Skeletal muscle satellite cell (primary cell): ENCODE measurements at regions not wholly inside any gene's neighbourhood (a gene's known extent, or its start where the extent isn't known, plus 50 kb on each side); places are given as distances from the start of the nearest gene placed in this dataset.
"Not testable (repeated sequence)": the region's sequence is repeated elsewhere in the genome, so short reads cannot be mapped to it uniquely, and the experiment has no call there.

Experiments used
- H3K27me3 ChIP-seq: 2 replicates; pipeline ENCODE4 v1.7.0; 2013; ENCODE audit warnings: low read length; ENCODE audit not compliant: control insufficient read depth, insufficient read depth
- H3K36me3 ChIP-seq: 2 replicates; pipeline ENCODE4 v1.7.0; 2013; ENCODE audit warnings: mild to moderate bottlenecking, control low read depth, low read length; ENCODE audit not compliant: insufficient read depth
- H3K4me1 ChIP-seq: 2 replicates; pipeline ENCODE4 v1.7.0; 2013; ENCODE audit warnings: low read length; ENCODE audit not compliant: control insufficient read depth, insufficient read depth
- H3K4me2 ChIP-seq: 2 replicates; pipeline ENCODE4 v1.7.0; 2013; ENCODE audit warnings: mild to moderate bottlenecking, low read length
- H3K4me3 ChIP-seq: 2 replicates; pipeline ENCODE4 v1.7.0; 2013; ENCODE audit warnings: low read length
- H3K9ac ChIP-seq: 2 replicates; pipeline ENCODE4 v1.7.0; 2013; ENCODE audit warnings: mild to moderate bottlenecking, low read depth, low read length, moderate library complexity
- H3K9me3 ChIP-seq: replicated peaks from 2 replicates; pipeline ENCODE4 v1.7.0; 2013; ENCODE audit warnings: mild to moderate bottlenecking, control low read depth, low read length

GRCh38 chr10:26952094-26952493 is 91.3 kb upstream of the ABI1 start:
- H3K4me2 ChIP-seq = no peak overlapping the region
- H3K36me3 ChIP-seq = no peaks in the 10 kb centered on the region
- no peaks in the 10 kb centered on the region for H3K27me3 ChIP-seq
- no peaks in the 10 kb centered on the region for H3K9me3 ChIP-seq
- no peaks in the 10 kb centered on the region for H3K4me1 ChIP-seq
- H3K9ac ChIP-seq = no peak overlapping the region
- no peak overlapping the region for H3K4me3 ChIP-seq

GRCh38 chr10:26951650-26952049 is 90.9 kb upstream of the ABI1 start:
- H3K9ac ChIP-seq = no peak overlapping the region
- H3K4me3 ChIP-seq = no peak overlapping the region
- H3K36me3 ChIP-seq = no peaks in the 10 kb centered on the region
- H3K27me3 ChIP-seq = no peaks in the 10 kb centered on the region
- H3K4me1 ChIP-seq = no peaks in the 10 kb centered on the region
- H3K4me2 ChIP-seq = no peak overlapping the region
- H3K9me3 ChIP-seq = no peaks in the 10 kb centered on the region

GRCh38 chr10:26950934-26951333 is 90.2 kb upstream of the ABI1 start:
- no peaks in the 10 kb centered on the region for H3K4me1 ChIP-seq
- H3K27me3 ChIP-seq = no peaks in the 10 kb centered on the region
- H3K36me3 ChIP-seq = no peaks in the 10 kb centered on the region
- no peak overlapping the region for H3K4me2 ChIP-seq
- H3K9ac ChIP-seq = no peak overlapping the region
- H3K4me3 ChIP-seq = no peak overlapping the region
- no peaks in the 10 kb centered on the region for H3K9me3 ChIP-seq

- no peak overlapping the region for H3K4me3 ChIP-seq
- H3K27me3 ChIP-seq = no peaks in the 10 kb centered on the region
- H3K36me3 ChIP-seq = no peaks in the 10 kb centered on the region
- no peaks in the 10 kb centered on the region for H3K4me1 ChIP-seq
- no peak overlapping the region for H3K9ac ChIP-seq
- no peak overlapping the region for H3K4me2 ChIP-seq
- no peaks in the 10 kb centered on the region for H3K9me3 ChIP-seq
Measured at GRCh38 chr10:26946102-26946811, 85.5 kb upstream of the ABI1 start.

- H3K9me3 ChIP-seq = no peaks in the 10 kb centered on the region
- no peaks in the 10 kb centered on the region for H3K4me1 ChIP-seq
- H3K4me2 ChIP-seq = no peak overlapping the region
Measured at GRCh38 chr10:26944261-26944882, 83.6 kb upstream of the ABI1 start.

GRCh38 chr10:26939962-26940354 is 79.2 kb upstream of the ABI1 start:
- H3K9me3 ChIP-seq = no peaks in the 10 kb centered on the region
- no peak overlapping the region for H3K4me2 ChIP-seq
- no peak overlapping the region for H3K4me3 ChIP-seq
- H3K27me3 ChIP-seq = no peaks in the 10 kb centered on the region
- H3K4me1 ChIP-seq = no peaks in the 10 kb centered on the region
- H3K36me3 ChIP-seq = no peaks in the 10 kb centered on the region
- H3K9ac ChIP-seq = no peak overlapping the region

More at GRCh38 chr10:26944261-26944882, 83.6 kb upstream of the ABI1 start:
- no peaks in the 10 kb centered on the region for H3K27me3 ChIP-seq
- H3K36me3 ChIP-seq = no peaks in the 10 kb centered on the region
- no peak overlapping the region for H3K9ac ChIP-seq
- H3K4me3 ChIP-seq = no peak overlapping the region

GRCh38 chr10:26939290-26939961 is 78.7 kb upstream of the ABI1 start:
- no peaks in the 10 kb centered on the region for H3K4me1 ChIP-seq
- no peaks in the 10 kb centered on the region for H3K36me3 ChIP-seq
- H3K4me3 ChIP-seq = no peak overlapping the region
- no peaks in the 10 kb centered on the region for H3K9me3 ChIP-seq
- H3K4me2 ChIP-seq = no peak overlapping the region
- no peak overlapping the region for H3K9ac ChIP-seq
- no peaks in the 10 kb centered on the region for H3K27me3 ChIP-seq

- Histone ChIP-seq H3K4me1 (no peaks in the 10 kb centered on the region), H3K27me3 (no peaks in the 10 kb centered on the region), H3K36me3 (no peaks in the 10 kb centered on the region), H3K9me3 (no peaks in the 10 kb centered on the region), H3K4me2 (no peak overlapping the region), H3K9ac (no peak overlapping the region), H3K4me3 (no peak overlapping the region)
Measured at GRCh38 chr10:26938578-26938977, 77.8 kb upstream of the ABI1 start.

- Histone ChIP-seq H3K27me3 (no peaks in the 10 kb centered on the region), H3K4me3 (no peak overlapping the region), H3K4me2 (no peak overlapping the region), H3K9me3 (no peaks in the 10 kb centered on the region), H3K4me1 (no peaks in the 10 kb centered on the region), H3K36me3 (no peaks in the 10 kb centered on the region), H3K9ac (no peak overlapping the region)
Measured at GRCh38 chr10:26937371-26937770, 76.6 kb upstream of the ABI1 start.

GRCh38 chr10:26934190-26934589 is 73.4 kb upstream of the ABI1 start:
- not testable (repeated sequence) for H3K27me3 ChIP-seq, H3K9ac ChIP-seq, H3K36me3 ChIP-seq, H3K4me1 ChIP-seq, H3K4me2 ChIP-seq, H3K9me3 ChIP-seq, H3K4me3 ChIP-seq

- H3K4me1 ChIP-seq = no peaks in the 10 kb centered on the region
- H3K36me3 ChIP-seq = no peaks in the 10 kb centered on the region
- H3K9ac ChIP-seq = no peak overlapping the region
- no peak overlapping the region for H3K4me3 ChIP-seq
- no peak overlapping the region for H3K4me2 ChIP-seq
- H3K27me3 ChIP-seq = no peaks in the 10 kb centered on the region
- no peaks in the 10 kb centered on the region for H3K9me3 ChIP-seq
Measured at GRCh38 chr10:26932576-26932975, 71.8 kb upstream of the ABI1 start.

- Histone ChIP-seq H3K4me2 (peak overlapping the region; percentile 59), H3K4me3 (no peak overlapping the region), H3K27me3 (no peaks in the 10 kb centered on the region), H3K9me3 (no peaks in the 10 kb centered on the region), H3K4me1 (no peaks in the 10 kb centered on the region), H3K36me3 (no peaks in the 10 kb centered on the region), H3K9ac (no peak overlapping the region)
Measured at GRCh38 chr10:26931223-26931622, 70.5 kb upstream of the ABI1 start.
